HG02642 (cell line): ENCODE measurements at regions not wholly inside any gene's neighbourhood (a gene's known extent, or its start where the extent isn't known, plus 50 kb on each side); places are given as distances from the start of the nearest gene placed in this dataset.
"Not testable (repeated sequence)": the region's sequence is repeated elsewhere in the genome, so short reads cannot be mapped to it uniquely, and the experiment has no call there.

Experiments used
- ATAC-seq: cut with Tn5 transposase; IDR thresholded peaks from one replicate; pipeline ENCODE4 v1.9.1; 2021; ENCODE audit warnings: mild to moderate bottlenecking; ENCODE audit not compliant: unreplicated experiment, poor library complexity

DNA sequence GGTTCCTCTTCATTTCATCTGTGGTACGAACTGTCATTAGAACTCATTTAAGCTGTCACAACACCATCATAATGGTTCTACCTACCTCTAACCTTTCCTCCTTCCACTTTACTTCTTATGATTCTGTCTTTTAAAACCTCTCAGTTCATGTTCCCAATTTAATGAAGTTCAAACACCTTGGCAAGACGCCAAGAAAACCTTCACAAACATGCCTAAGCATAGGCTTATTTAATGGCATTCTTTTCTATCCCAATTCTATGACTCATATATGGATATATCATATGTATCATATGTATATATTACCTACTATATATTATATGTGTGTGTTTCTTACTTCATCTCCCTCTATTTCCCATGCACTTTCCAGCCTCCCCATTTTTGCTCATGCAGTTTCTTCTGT lies 283.4 kb upstream of the TBX18 start:
- no peak for ATAC-seq

- not testable (repeated sequence) for ATAC-seq
Observed at GRCh38 chr6:85045767-85046166, 281.4 kb upstream of the TBX18 start.

- ATAC-seq, result no peak
Observed at GRCh38 chr6:85044361-85044760, 280.0 kb upstream of the TBX18 start.

DNA sequence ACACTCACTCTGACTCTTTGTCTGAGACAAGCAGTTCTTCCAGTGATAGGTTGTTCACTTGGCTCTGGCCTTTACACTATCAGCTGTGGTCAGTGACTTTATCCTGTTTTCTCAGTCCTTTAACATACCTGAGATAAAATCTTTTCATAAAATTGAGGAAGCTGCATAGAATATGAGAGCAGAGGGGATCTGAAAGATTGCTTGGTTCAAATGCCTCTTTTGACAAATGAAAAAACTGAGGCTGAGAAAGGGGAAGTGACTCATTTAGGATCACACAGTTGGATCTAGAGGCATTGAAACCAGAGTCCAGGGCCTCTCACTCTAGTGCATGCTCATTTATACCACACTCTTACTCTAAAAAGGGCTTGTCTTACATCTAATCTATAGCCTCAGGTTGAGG lies 277.0 kb upstream of the TBX18 start:
- ATAC-seq, result peak; percentile 54

DNA sequence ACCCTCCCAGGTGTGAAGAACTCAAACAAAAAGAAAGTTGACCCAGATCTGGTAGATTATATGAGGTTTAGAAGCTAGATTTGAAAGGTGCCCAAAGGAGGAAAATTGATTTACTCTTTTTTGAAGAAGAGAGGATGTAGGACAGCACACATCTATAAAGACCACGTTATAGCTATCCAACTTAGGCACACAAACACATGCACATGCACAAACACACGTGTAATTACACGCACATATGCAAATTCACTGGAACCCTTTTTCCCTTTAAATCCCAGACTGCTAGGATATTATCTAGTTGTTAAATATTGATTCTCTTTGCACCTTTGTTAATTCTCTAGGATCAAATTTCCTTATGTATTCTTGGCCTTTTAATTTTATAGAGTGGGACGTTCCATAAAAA lies 272.8 kb upstream of the TBX18 start:
- no peak for ATAC-seq

GRCh38 chr6:85035766-85036165 lies 271.4 kb upstream of the TBX18 start:
- ATAC-seq, result no peak

GRCh38 chr6:85033547-85033946 lies 269.1 kb upstream of the TBX18 start:
- no peak for ATAC-seq

- ATAC-seq, result no peak
Observed at GRCh38 chr6:85026021-85026420, 261.6 kb upstream of the TBX18 start.

- ATAC-seq, result no peak
Observed at GRCh38 chr6:85023721-85024120, 259.3 kb upstream of the TBX18 start.

- ATAC-seq, result no peak
Observed at GRCh38 chr6:85017352-85017751, 253.0 kb upstream of the TBX18 start.

DNA sequence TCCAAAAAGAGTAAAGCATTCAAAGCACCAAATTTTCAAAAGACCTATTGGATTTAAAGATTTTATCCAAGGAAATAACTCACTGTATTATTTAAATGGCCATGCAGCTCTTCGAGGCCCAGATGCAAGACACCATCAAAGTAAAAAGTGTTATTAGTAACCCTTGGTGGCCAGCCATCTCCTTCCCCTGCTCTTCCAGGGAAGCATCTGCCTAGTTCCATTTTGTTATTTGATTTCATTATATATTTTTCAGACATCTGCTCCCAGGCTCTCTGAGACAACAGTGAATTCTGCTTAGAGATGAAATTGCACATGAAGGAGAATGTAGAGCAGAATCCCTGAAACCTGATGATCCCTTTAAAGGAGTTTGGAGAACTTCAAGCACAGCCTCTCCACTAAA lies 252.3 kb upstream of the TBX18 start:
- ATAC-seq, result no peak

- ATAC-seq, result peak; percentile 78
Observed at GRCh38 chr6:85015396-85015990, 251.1 kb upstream of the TBX18 start.

DNA sequence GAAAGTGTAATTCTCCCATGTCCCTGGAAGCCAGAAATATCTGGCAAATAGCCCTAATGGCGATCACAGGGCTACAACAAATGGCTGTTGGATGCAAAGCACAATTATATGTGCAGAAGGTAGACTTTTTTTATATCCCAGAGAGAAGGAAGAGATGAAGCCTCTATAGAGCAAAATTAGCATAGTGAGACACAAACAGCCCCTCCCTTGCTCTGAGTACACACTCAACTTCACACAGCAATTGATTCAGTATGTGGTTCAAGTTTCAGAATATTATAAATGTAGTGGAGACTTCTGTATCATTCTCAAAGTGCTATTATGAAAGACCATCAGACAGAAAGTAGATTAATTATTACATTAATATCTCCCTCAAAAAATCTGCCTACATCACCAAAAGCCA lies 246.5 kb upstream of the TBX18 start:
- no peak for ATAC-seq

DNA sequence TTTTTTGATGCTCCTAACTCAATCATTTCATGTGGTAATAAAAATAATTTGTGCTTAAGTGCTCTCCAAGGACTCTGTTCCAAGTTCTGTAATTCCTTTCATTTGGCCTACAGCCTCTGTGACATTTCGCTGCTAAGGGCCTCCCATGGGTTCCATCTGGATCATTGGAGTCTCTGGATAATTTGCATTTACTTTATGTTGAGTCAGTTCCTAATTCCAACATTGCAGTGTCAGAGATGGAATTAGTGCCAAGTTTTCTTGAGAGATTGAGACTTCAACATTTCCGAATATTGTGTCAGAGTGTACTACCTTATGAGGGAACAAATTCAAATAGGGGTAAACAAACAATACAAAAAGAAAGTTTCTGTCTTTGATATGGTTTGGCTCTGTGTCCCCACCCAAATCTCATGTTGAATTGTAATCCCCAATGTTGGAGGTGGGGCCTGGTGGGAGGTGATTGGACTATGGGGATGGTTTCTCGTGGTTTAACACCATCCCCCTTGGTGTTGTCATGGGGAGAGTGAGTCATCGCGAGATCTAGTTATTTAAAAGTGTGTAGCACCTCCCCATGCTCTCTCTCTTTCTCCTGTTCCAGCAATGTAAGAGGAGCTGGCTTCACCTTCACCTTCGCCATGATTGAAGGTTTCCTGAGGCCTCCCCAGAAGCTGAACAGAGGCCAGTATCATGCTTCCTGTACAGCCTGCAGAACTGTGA lies 244.1 kb upstream of the TBX18 start:
- no peak for ATAC-seq

GRCh38 chr6:85006362-85006761 lies 242.0 kb upstream of the TBX18 start:
- no peak for ATAC-seq

DNA sequence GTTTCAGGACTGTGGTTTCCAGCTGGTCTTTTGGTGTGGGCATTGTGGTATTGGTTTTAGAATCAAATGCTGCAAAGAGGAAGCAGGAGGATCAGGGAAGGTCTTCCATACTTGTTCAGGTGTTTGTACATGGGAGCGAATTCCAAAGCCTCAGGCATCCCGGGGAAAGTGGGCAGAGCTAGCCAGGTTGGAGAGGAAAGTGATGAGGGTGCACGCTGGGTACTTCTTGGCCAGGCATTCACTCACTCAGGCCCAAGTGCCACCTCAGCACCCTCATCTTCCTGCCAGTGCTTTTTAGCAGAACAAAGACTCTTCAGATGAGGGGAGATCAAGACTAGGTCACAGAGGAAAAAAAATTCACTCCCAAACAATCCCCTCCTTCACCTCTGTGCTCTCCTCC lies 241.1 kb upstream of the TBX18 start:
- no peak for ATAC-seq

DNA sequence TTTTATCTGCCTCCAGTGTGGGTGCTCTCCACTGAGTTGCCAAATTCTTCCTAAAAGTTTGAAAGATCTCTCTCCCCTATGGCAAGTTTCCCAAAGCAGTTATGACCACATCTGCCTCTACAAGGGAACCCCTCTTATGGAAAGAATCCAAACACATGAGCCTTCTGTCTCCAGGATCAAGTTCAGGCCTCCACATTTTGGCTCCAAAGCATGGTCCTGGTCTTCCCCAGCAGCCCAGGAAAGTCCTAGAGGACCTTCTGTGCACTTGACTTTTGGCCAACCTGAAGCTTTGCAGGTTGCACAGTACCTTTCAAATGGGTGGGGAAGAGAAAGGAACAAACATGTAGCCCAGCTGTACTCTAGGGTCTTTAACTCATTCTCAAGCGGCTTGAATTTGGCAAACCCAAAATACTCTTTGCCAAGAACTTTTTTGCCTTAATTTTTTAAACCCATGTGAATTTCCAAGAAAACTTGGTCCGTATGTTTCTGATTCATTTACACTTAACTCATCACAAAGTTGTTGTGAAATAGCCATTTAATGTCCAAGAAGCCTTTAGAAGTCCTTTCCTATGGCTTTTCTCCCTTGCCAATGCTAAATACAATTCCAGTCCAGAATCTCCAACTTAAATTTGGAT lies 240.1 kb upstream of the TBX18 start:
- no peak for ATAC-seq

DNA sequence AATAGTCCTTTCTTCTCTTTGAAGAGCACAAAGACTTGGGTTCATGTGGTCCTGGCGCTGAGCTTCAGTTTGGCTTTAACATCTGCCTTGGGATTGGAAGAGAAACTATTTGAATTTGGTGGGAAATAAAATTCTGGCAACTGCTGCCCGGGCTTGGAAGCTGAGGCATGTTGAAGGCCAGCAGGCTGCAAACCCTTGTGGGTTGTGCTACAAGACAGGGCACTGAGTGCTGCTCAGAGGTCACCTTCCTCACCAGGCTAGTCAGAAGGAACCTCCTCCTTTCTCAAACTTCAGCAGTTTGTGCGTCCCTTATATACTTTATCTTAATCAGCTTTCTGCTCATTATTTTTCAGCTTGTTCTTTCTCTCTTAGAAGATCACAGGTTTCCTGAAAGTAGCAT lies 238.4 kb upstream of the TBX18 start:
- no peak for ATAC-seq

GRCh38 chr6:85000001-85000400 lies 235.6 kb upstream of the TBX18 start:
- no peak for ATAC-seq

GRCh38 chr6:84998223-84998622 lies 233.8 kb upstream of the TBX18 start:
- ATAC-seq, result no peak

DNA sequence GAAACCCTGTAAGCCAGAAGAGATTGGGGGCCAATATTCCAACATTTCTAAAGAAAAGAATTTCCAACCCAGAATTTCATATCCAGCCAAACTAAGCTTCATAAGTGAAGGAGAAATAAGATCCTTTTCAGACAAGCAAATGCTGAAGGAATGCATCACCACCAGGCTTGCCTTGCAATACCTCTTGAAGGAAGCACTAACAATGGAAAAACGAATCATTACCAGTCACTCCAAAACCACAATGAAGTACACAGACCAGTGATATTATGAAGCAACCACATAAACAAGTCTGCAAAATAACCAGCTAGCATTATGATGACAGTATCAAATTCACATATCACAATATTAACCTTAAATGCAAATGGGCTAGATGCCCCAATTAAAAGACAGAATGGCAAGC lies 224.4 kb upstream of the TBX18 start:
- not testable (repeated sequence) for ATAC-seq

DNA sequence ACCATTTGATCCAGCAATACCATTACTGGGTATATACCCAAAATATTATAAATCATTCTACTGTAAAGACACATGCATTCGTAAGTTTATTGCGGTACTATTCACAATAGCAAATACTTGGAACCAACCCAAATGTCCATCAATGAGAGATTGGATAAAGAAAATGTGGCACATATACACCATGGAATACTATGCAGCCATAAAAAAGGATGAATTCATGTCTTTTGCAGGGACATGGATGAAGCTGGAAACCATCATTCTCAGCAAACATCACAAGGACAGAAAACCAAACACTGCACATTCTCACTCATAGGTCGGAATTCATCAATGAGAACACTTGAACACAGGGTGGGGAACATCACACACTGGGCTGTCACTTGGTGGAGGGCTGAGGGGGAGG lies 221.1 kb upstream of the TBX18 start:
- ATAC-seq, result not testable (repeated sequence)
